GM19351 (cell line): ENCODE measurements at regions not wholly inside any gene's neighbourhood (a gene's known extent, or its start where the extent isn't known, plus 50 kb on each side); places are given as distances from the start of the nearest gene placed in this dataset.

Source experiments
- ATAC-seq: cut with Tn5 transposase; IDR thresholded peaks from one replicate; pipeline ENCODE4 v1.9.1; 2021; ENCODE audit warnings: mild to moderate bottlenecking, moderate library complexity; ENCODE audit not compliant: unreplicated experiment

DNA sequence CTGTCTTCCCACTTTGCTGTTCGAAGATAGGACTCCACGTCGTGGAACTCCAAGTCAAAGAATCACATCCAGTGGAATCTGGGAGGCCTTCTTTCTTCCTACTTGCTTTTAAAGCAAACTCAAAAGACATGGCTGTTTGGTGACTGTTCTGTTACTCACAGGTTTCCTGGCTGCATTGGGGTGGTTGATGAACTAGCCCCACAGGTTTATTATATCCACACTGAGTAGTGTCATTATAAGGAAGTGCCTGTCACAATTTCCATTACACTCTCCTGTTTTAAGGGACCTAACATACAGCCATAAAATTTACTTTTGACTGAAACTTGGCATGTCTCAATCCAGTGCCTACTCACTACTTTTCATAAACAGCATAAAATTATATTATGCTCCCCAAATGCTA is 287.3 kb upstream of the SP4 start:
- no peak for ATAC-seq

DNA sequence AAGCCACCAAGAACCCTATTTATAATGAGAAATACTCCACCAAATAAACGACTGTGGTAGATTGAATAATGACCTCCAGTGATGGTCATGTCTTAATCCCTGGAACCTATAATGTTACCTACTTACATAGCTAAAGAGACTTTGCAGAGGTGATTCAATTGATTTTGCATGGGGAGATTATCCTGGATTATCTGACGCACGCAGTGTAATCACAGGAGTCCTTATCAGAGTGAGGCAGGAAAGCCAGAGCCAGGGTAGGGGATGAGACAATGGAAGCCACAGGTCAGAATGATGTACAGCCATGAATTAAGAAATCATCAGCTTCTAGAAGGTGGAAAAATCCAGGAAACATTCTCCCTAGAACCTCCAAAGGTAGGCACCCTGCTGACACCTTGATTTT is 286.4 kb upstream of the SP4 start:
- no peak for ATAC-seq

DNA sequence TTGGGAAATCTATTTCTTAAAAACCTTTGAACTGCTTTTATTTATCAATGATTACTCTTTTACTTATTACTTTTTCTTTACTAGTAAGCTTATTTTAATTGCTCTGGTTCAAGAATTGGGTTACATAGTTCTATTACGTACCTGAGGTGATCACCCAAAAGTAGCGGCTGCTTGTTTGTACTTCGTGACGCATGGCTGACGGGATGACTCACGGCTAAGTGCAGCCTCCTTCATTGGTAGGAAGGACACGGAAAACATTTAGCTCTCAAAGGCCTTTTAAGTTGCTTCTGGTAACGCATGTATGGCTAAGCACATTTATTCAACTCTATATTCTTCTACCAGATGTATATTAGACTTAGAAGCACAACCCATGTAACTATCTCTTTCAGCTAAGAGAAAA is 285.8 kb upstream of the SP4 start:
- no peak for ATAC-seq

DNA sequence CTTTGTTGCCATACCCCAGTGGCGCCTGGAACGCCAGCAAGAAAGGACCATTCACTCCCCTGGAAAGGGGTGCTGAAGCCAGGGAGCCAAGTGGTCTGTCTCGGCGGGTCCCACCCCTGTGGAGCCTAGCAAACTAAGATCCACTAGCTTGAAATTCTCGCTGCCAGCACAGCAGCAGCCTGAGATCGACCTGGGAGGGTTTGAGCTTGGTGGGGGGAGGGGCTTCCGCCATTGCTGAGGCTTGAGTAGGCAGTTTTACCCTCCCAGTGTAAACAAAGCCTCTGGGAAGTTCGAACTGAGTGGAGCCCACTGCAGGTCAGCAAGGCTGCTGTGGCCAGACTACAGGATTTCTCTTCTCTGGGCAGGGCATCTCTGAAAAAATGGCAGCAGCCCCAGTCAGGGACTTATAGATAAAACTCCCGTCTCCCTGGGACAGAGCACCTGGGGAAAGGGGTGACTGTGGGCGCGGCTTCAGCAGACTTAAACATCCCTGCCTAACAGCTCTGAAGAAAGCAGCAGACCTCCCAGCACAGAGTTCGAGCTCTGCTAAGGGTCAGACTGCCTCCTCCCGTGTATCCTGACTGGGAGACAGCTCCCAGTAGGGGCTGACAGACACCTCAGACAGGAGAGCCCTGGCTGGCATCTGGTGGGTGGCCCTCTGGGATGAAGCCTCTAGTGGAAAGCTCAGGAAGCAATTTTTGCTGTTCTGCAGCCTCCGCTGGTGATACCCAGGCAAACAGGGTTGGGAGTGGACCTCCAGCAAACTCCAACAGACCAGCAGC is 281.1 kb upstream of the SP4 start:
- ATAC-seq = no peak

- ATAC-seq = no peak
Measured at GRCh38 chr7:21149809-21150208, 278.1 kb upstream of the SP4 start.

DNA sequence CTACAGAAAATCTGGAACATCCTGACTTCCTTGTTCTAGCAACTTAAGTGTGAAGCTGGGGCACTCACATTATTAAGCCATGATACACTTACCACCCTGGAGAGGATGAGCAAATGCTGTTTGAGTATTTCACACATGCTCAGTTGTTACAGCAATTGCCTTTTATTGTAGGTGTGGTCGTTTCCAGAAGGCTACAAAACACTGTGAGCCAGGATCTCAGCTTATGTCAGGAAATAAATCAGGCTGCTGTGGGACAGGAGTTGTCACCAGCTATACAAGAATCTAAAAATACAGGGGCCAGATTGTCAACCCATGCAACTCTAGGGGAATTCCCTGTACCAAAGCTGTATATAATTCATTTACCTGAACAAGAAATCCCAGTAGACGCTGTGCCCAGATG is 273.3 kb upstream of the SP4 start:
- no peak for ATAC-seq

DNA sequence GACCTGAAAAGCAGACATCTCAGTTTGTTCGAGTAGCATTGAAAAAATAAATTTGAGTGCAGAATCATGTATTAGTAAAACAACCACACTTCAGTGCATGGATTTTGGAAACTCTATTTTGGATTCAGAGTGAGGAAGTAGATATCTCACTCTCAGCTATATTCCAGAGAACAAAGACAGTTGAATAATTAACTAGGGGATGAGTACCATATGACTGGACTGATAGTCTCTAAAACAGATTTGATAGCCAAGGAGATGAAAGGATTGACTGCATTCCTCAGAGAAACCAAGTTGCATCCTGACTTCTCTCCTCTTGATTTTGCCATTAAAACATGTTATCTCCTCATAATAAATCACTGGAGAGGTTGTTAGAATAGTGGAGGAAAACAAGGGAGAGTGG is 268.4 kb upstream of the SP4 start:
- no peak for ATAC-seq

DNA sequence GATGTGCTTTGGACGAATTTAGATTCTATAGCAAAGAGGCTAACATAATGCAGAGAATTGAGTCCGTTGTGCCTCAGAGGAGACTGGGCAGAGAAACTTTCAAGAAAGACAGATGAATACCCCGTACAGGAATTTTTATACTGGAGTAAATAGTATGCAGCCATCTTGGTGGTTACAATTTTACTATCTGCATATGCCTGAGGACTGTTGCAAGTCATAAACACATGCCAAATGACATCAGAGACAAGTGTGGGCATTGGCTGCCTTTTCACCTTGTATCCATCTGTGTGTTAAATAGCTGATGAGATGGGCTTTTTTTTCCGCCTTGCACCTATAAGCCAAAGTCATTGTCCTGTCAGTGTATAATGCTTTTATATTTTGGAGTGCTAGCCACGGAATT is 267.5 kb upstream of the SP4 start:
- ATAC-seq = no peak

GRCh38 chr7:21167942-21168341 is 259.9 kb upstream of the SP4 start:
- ATAC-seq = no peak

DNA sequence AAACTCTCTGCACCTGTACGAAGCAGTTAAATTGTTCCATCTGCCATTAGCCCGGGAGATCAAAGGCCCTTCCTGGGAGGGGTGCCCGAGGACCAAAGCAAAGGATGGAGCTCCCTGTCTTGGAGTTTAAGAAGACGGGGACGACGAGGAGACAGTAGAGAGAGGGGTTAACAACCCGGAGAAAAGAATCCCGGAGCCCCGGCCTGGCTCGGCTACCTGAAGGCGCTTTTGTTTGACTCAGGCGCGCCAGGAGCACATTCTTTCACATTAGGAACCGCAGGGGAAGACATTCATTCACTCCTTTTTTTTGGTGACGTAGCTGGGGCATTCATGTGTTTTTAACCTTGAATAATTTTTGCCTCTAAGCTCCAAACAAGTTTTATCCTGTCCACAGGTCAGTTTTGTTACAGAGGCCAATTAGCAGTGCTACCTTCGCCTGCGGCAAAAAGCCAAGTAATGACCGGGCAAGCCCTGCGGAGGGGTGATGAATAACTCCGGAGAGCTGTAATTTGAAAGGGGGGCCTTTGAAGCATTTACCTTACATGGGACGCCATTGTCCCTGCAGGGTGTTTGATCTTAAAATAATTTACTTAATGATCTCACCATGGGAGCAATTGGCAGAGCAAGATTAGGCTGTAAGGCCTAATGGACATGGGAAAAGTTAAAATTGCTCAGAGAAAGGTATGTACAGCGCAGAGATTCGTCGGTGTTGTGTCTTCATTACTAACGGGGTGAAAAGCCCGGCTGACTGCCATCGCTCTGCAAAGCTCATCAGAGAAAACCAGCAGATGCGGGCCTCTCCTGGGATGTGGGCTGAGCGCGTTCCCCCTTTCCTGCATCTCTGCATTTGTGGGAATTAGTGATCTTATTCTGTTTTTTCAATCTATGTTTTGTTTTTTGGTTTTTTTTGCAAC is 258.0 kb upstream of the SP4 start:
- ATAC-seq = no peak

- no peak for ATAC-seq
Measured at GRCh38 chr7:21172800-21173199, 255.1 kb upstream of the SP4 start.

GRCh38 chr7:21173436-21173835 is 254.4 kb upstream of the SP4 start:
- ATAC-seq = no peak

DNA sequence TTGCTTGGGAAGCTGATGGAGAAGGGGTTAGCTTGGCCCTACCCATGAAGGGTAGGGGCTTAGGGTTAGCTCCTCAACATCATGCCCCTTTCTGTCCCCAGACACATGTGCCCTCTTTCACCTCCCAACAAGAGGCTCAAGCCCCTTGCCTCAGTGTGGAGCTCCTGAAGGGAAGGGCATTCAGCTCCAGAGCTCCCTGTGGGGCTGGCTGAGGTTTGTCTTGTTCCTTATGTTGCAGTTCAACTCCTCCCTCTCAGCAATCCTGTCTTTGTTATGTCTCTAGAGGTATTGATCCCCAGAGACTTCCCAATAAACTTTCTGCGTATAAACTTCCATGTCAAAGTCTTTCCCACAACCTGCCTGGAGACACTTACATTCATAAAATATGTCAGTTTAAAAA is 252.2 kb upstream of the SP4 start:
- ATAC-seq = no peak

- no peak for ATAC-seq
Measured at GRCh38 chr7:21184942-21185652, 242.8 kb upstream of the SP4 start.

GRCh38 chr7:21185653-21186265 is 242.1 kb upstream of the SP4 start:
- ATAC-seq = no peak

- ATAC-seq = no peak
Measured at GRCh38 chr7:21191321-21192073, 236.4 kb upstream of the SP4 start.

- ATAC-seq = no peak
Measured at GRCh38 chr7:21192657-21193056, 235.2 kb upstream of the SP4 start.

- no peak for ATAC-seq
Measured at GRCh38 chr7:21193895-21194294, 234.0 kb upstream of the SP4 start.

DNA sequence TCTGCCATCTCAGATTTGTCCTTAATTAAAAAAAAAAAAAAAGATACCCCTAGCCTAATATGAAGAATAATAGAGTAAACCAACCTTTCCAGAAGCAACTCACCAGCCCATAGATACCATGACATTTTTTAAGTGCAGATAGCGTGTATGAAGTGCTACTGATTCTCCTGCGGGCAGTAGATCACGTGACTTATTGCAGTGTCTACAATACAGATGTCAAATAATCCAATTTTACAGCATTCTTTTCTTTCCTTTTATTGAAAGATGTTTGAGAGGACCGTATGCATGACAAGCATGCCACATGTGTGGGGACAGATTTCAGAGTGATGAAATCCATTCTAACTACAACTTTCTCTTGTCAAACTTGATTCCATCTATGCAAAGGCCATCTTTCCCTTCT is 232.9 kb upstream of the SP4 start:
- ATAC-seq = no peak

DNA sequence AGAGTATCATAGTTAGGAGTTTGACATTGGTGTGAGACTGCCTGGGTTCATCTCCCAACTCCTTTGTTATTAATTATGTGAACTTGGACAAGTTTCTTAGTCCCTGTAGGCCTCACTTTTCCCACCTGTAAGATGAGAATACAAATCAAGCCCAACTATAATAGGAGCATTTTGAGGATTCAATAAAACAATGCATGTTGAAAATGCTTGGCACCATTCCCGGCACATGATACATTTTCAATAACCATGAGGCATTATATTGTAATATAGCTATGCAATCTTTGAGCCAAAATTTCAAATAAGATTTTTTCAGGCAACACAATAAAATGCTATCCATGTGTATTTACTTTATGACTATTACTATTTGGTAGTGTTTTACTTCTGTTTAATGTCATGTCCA is 229.0 kb upstream of the SP4 start:
- ATAC-seq = no peak
